Smooth muscle cell (in vitro differentiated cells): ENCODE measurements at regions not wholly inside any gene's neighbourhood (a gene's known extent, or its start where the extent isn't known, plus 50 kb on each side); places are given as distances from the start of the nearest gene placed in this dataset.

Experiments
- DNase-seq: peaks from one replicate; lab custom pipeline; 2025; ENCODE audit not compliant: unreplicated experiment; lab: John Stamatoyannopoulos, UW
- H2AFZ ChIP-seq: fragments of 200-600 bp; sonication (generic); 2 replicates; pipeline ENCODE4 v1.6.0; 2016; ENCODE audit warnings: antibody characterized with exemption, low read depth, mild to moderate bottlenecking
- H3F3A ChIP-seq: fragments of 200-600 bp; sonication (generic); 2 replicates; pipeline ENCODE4 v1.6.0; 2017; ENCODE audit warnings: antibody characterized with exemption, low read depth
- H3K27ac ChIP-seq: fragments of 200-600 bp; sonication (generic); 2 replicates; pipeline ENCODE4 v1.5.1; 2016; ENCODE audit warnings: low read depth, mild to moderate bottlenecking
- H3K27me3 ChIP-seq: fragments of 200-600 bp; sonication (generic); 2 replicates; pipeline ENCODE4 v1.6.1; 2016; ENCODE audit warnings: low read depth, mild to moderate bottlenecking
- H3K36me3 ChIP-seq: fragments of 200-600 bp; sonication (generic); 2 replicates; pipeline ENCODE4 v1.5.1; 2016; ENCODE audit warnings: low read depth
- H3K4me1 ChIP-seq: fragments of 200-600 bp; sonication (generic); 2 replicates; pipeline ENCODE4 v1.5.1; 2016; ENCODE audit warnings: low read depth
- H3K4me2 ChIP-seq: fragments of 200-600 bp; sonication (generic); 2 replicates; pipeline ENCODE4 v1.6.0; 2016; ENCODE audit warnings: mild to moderate bottlenecking
- H3K4me3 ChIP-seq: fragments of 200-600 bp; sonication (generic); 2 replicates; pipeline ENCODE4 v1.5.1; 2016; ENCODE audit warnings: mild to moderate bottlenecking
- H3K79me2 ChIP-seq: fragments of 200-600 bp; sonication (generic); 2 replicates; pipeline ENCODE4 v1.6.0; 2016; ENCODE audit warnings: low read depth, mild to moderate bottlenecking
- H3K9ac ChIP-seq: fragments of 200-600 bp; sonication (generic); 2 replicates; pipeline ENCODE4 v1.6.0; 2016; ENCODE audit warnings: low read depth
- H3K9me3 ChIP-seq: fragments of 200-600 bp; sonication (generic); replicated peaks from 2 replicates; pipeline ENCODE4 v1.5.1; 2016; ENCODE audit warnings: low read depth
- H4K20me1 ChIP-seq: fragments of 200-600 bp; sonication (generic); 2 replicates; pipeline ENCODE4 v1.6.0; 2016; ENCODE audit warnings: low read depth
- CTCF ChIP-seq: fragments of 200-600 bp; sonication (generic); IDR thresholded peaks from 2 replicates; pipeline ENCODE4 v1.5.1; 2017; ENCODE audit warnings: borderline replicate concordance, mild to moderate bottlenecking, antibody characterized with exemption; ENCODE audit not compliant: insufficient read depth, poor library complexity, severe bottlenecking
- WGBS: methylation state at CpG from one replicate; pipeline ENCODE4 v1.1.7; 2016; ENCODE audit warnings: low lambda C conversion rate; 5-methylcytosine and 5-hydroxymethylcytosine counted together

- no peaks in the 10 kb centered on the region for H3K9me3 ChIP-seq
- DNase-seq: no peak
- no peaks in the 10 kb centered on the region for H4K20me1 ChIP-seq
- H3K9ac ChIP-seq: no peak overlapping the region
- H3K36me3 ChIP-seq: no peaks in the 10 kb centered on the region
- no peak overlapping the region for H3K4me3 ChIP-seq
- no peaks in the 10 kb centered on the region for H3K4me1 ChIP-seq
- 81% methylated on average over 12 of the region's 12 CpGs for WGBS
- no peaks in the 10 kb centered on the region for H3K79me2 ChIP-seq
- H3K27ac ChIP-seq: no peak overlapping the region
- H3K27me3 ChIP-seq: peaks cover 7% of the 10 kb centered on the region
- H3F3A ChIP-seq: no peaks in the 10 kb centered on the region
- TF ChIP-seq CTCF: no peak
- H3K4me2 ChIP-seq: no peak overlapping the region
- H2AFZ ChIP-seq: no peak overlapping the region
Measured at GRCh38 chr5:4542145-4542778, 597.9 kb upstream of the ADAMTS16 start.

- no peaks in the 10 kb centered on the region for H3K36me3 ChIP-seq
- TF ChIP-seq CTCF: no peak
- H3K27ac ChIP-seq: no peak overlapping the region
- no peaks in the 10 kb centered on the region for H4K20me1 ChIP-seq
- no peaks in the 10 kb centered on the region for H3F3A ChIP-seq
- no peaks in the 10 kb centered on the region for H3K4me1 ChIP-seq
- H3K9me3 ChIP-seq: no peaks in the 10 kb centered on the region
- 59% methylated on average over 10 of the region's 10 CpGs for WGBS
- H3K4me3 ChIP-seq: no peak overlapping the region
- H3K79me2 ChIP-seq: no peaks in the 10 kb centered on the region
- H3K4me2 ChIP-seq: no peak overlapping the region
- H3K27me3 ChIP-seq: peaks cover 7% of the 10 kb centered on the region
- no peak for DNase-seq
- H2AFZ ChIP-seq: no peak overlapping the region
- H3K9ac ChIP-seq: no peak overlapping the region
Measured at GRCh38 chr5:4544049-4544670, 596.0 kb upstream of the ADAMTS16 start.

GRCh38 chr5:4547547-4547946 is 592.6 kb upstream of the ADAMTS16 start:
- Histone ChIP-seq H3F3A (no peaks in the 10 kb centered on the region), H3K4me2 (no peak overlapping the region), H3K27ac (no peak overlapping the region), H3K36me3 (no peaks in the 10 kb centered on the region), H3K4me3 (no peak overlapping the region), H3K9ac (no peak overlapping the region), H4K20me1 (no peaks in the 10 kb centered on the region), H2AFZ (no peak overlapping the region), H3K9me3 (no peaks in the 10 kb centered on the region), H3K27me3 (peaks cover 7% of the 10 kb centered on the region), H3K4me1 (no peaks in the 10 kb centered on the region), H3K79me2 (no peaks in the 10 kb centered on the region)
- TF ChIP-seq CTCF: no peak
- WGBS: 96% methylated on average over 6 of the region's 6 CpGs
- no peak for DNase-seq

GRCh38 chr5:4548341-4548740 is 591.8 kb upstream of the ADAMTS16 start:
- Histone ChIP-seq H3K9ac (no peak overlapping the region), H3K36me3 (no peaks in the 10 kb centered on the region), H3K27ac (no peak overlapping the region), H3K4me1 (no peaks in the 10 kb centered on the region), H3K4me2 (no peak overlapping the region), H3K4me3 (no peak overlapping the region), H3K79me2 (no peaks in the 10 kb centered on the region), H2AFZ (no peak overlapping the region), H3F3A (no peaks in the 10 kb centered on the region), H3K9me3 (no peaks in the 10 kb centered on the region), H3K27me3 (peaks cover 7% of the 10 kb centered on the region), H4K20me1 (no peaks in the 10 kb centered on the region)
- DNase-seq: no peak
- TF ChIP-seq CTCF: no peak
- WGBS: 82% methylated on average over 1 of the region's 1 CpG
